ENCODE measurements at regions not wholly inside any gene's neighbourhood (a gene's known extent, or its start where the extent isn't known, plus 50 kb on each side); places are given as distances from the start of the nearest gene placed in this dataset.
"Not testable (repeated sequence)": the region's sequence is repeated elsewhere in the genome, so short reads cannot be mapped to it uniquely, and the experiment has no call there.

DNA sequence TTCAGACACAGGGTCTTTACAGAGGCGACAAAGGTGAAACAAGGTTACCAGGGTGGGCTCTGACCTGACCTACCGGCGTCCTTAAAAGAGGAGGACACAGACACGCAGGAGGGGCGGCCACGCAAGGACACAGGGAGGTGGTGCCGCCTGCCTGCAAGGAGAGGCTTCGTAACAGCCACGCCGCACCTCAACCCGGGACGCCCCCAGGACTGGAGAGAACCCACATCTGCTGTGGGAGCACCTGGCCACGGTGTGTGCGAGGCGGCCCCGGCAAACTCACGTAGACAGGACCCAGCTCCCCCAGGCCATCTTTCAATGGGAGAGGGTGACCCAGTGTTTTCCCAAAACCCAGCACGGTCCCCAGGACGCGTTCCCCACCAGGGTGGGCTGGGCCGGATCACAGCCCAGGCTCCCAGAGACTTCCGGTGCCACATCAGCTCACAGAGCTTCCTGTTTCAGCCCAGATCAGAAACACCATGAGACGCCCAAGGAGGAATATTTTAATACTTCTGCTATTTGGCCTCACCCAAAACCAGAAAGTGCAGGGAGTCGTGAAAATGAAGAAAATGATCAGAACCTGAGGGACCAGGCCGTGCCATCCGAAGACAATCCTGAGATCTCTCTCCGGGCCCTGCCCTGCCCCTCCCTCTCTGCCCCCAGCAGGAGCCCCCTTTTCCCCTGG, 5417.4 kb upstream of the TPTE start:
- not testable (repeated sequence) for DNase-seq (ENCODE audit: low read depth in 2 of 2)

DNA sequence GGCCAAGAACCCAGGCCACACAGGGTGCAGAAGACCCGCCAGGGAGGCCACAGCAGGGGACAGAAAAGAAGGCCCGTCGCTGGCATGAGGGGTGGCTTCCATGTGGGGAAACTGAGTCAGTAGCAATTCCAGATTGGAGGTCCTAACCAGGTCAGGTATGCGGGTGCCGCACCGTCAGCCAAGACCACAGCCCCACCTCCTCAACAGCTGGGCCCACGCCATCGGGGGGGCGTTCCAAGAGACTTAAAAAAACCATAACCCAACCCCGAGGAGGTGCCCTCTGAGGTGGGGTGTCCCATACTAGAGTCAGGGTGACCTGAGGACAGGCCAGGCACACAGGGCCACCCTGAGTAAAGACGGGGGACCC, 5416.8 kb upstream of the TPTE start:
- not testable (repeated sequence) for DNase-seq (ENCODE audit: low read depth in 2 of 2)

DNA sequence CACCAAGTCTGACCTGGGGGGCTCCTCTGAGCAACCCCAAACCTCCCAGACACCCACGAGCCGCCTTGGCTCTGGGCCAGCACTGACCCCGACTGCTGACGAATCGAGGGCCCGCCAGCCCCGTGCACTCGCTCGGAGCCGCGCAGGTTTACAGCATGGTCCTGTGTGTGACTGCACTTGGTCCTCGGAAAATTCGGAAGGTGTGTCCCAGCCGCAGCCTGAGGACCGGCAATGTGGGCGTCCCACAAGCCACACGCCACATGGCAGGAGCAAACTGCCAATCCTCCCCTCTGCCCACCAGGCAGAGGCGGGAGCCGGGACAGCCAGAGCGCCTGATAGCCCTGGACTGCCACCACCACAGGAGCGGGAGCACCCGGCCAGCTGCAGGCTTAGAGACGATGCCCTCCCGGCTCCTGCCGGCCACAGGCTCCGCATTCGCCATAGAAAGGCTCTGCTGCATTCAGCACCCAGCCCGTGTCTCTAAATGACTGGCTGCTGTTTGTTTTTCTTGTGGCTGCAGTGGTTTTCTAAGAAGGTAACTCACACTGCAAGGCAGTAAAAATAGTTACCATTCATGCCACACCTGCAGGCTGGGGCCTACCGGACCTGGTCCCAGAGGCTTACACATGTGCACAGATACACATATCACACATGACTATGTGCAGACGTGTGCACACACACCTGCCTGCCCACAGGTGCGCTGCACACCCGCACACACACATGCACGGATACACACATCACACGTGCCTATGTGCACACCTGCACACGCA, 5415.3 kb upstream of the TPTE start:
- DNase-seq (ENCODE audit: low read depth in 2 of 2) = not testable (repeated sequence)

GRCh38 chr21:5106767-5107464, 5414.5 kb upstream of the TPTE start:
- not testable (repeated sequence) for DNase-seq (ENCODE audit: low read depth in 2 of 2)

DNA sequence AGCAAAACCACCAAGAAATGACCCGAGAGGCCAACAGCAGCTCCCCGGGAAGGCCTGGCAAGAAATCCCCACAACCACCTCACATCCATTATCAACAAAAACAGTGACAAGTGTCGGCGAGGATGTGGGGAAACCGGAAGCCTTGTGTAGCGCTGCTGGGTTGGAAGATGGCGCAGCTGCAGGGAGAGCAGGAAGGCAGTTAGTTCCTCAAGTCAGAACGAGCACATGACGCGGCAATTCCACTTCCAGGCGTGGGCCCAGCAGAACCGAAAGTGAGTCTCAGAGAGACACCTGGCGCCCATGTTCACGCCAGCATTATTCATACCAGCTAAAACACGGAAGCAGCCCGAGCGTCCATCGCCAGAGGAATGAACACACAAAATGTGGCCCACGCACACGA, 5413.7 kb upstream of the TPTE start:
- DNase-seq (ENCODE audit: low read depth in 2 of 2) = not testable (repeated sequence)

DNA sequence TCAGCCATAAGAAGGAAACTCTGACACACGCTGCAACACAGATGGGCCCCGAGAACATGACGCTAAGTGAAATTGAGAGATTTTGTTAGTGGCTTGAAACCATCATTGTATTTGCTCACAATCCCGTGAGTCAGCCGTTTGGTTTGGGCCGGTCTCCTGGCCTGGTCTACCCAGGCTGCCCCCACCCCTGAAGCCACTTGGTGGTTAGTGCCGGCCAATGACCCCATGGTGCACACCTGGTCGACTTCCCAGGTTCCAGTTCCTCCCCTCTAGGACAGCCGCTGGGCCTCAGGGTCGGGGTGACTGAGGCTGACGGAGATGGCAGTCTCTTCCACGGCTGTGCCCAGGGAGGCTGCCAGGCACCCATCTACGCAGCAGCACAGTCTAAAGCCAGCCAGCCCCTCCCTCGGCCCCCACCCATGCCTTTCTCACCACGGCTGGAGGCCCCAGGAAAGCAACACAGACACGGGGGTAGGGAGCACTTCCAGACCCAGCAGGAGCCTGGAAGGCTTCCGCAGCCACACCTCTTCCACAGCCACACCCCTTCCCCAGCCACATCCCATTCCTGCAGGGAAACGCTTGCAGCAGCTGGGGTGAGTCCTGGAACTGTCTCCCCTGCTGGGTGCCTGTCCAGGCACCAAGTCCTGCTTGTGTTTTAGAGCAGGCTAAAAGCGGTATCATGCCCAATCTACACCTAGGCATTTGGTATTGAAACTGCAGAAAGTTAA, 5413.2 kb upstream of the TPTE start:
- not testable (repeated sequence) for DNase-seq (ENCODE audit: low read depth in 2 of 2)

GRCh38 chr21:5111197-5111596, 5410.2 kb upstream of the TPTE start:
- DNase-seq (ENCODE audit: low read depth in 2 of 2) = not testable (repeated sequence)

- not testable (repeated sequence) for DNase-seq (ENCODE audit: low read depth in 2 of 2)
Observed at GRCh38 chr21:5113092-5113491, 5408.3 kb upstream of the TPTE start.

DNA sequence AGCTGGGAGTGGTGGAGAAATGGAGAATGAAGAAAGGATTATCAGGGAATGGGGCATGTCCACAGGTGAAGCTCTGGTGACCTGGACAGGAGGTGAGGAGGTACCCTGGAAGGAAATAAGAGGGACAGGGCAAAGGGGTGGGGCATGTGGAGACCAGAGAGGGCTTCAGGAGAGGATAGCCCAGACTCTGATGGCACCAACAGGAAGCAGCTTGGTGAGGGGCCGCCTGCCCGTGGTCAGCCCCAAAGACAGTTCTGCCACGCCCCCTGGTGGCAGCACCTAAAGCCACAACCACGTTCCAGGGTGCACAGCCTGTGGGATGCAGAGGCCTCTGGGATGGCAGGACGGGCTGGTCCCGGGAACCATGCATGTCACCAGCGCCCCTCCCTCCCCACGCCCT, 5406.9 kb upstream of the TPTE start:
- DNase-seq (ENCODE audit: low read depth in 2 of 2) = not testable (repeated sequence)

- DNase-seq (ENCODE audit: low read depth in 2 of 2) = not testable (repeated sequence)
Observed at GRCh38 chr21:5114893-5115645, 5406.3 kb upstream of the TPTE start.

GRCh38 chr21:5115646-5116343, 5405.6 kb upstream of the TPTE start:
- not testable (repeated sequence) for DNase-seq (ENCODE audit: low read depth in 2 of 2)

GRCh38 chr21:5116344-5117123, 5404.8 kb upstream of the TPTE start:
- DNase-seq (ENCODE audit: low read depth in 2 of 2) = not testable (repeated sequence)

DNA sequence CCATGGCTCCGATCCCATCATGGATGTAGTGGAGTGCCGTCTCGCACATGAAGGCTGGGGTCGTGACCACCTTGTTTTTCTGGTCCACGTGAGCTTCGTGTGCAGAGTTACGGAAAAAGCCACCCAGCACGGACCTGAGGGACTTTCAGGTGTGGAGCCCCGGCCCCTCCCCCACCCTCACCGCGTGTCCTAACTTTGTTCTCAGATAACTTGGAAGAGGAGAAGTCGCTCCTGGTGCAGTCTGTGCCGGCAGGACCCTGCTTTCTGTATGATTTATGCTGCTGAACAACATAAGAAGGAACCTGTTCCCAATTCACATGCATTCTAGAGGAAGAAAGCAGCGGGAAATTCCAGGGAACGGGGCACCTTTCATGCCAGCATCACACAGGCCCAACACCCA, 5404.2 kb upstream of the TPTE start:
- DNase-seq (ENCODE audit: low read depth in 2 of 2) = not testable (repeated sequence)

- DNase-seq (ENCODE audit: low read depth in 2 of 2) = not testable (repeated sequence)
Observed at GRCh38 chr21:5117666-5118295, 5403.6 kb upstream of the TPTE start.

DNA sequence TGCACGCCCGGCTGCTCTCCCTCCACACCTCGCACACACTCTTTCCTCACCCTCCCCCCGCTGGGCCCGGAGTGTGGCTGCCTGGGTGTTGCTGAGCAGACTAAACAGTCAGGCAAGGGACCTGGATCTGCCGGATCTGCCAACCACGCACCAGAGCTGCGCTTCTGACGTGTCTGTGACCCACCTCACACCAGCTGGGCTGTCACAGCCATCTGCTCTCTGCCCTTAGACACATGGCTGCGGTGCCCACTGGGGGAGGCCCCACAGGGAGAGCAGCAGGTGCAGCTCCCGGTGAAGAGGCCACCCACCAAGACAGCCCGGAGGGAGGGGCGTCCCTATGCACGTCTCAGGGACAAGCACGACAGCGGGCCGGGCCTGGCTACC, 5403.1 kb upstream of the TPTE start:
- DNase-seq (ENCODE audit: low read depth in 2 of 2) = not testable (repeated sequence)

GRCh38 chr21:5119179-5119578, 5402.2 kb upstream of the TPTE start:
- not testable (repeated sequence) for DNase-seq (ENCODE audit: low read depth in 2 of 2)

GRCh38 chr21:5121399-5121798, 5400.0 kb upstream of the TPTE start:
- DNase-seq (ENCODE audit: low read depth in 2 of 2) = not testable (repeated sequence)

DNA sequence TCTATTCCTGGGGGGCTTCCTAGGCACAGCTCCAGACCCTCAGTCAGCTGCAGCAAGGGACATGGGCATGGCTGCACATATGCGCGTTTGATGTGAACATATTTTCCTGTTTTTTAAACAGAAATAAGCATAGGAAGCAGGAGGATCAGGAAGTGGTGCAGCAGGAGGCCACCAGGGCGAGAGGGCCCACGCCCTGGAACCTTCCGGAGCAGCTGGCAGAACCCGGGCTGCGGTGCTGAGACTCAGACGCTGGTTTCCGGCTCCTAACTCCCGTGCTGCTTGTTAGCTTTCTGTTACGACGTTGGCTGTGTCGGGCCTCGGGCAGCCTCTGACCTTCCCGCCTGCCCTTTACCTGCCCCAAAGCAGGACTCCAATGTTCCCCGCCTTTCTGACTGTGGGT, 5399.5 kb upstream of the TPTE start:
- not testable (repeated sequence) for DNase-seq (ENCODE audit: low read depth in 2 of 2)

DNA sequence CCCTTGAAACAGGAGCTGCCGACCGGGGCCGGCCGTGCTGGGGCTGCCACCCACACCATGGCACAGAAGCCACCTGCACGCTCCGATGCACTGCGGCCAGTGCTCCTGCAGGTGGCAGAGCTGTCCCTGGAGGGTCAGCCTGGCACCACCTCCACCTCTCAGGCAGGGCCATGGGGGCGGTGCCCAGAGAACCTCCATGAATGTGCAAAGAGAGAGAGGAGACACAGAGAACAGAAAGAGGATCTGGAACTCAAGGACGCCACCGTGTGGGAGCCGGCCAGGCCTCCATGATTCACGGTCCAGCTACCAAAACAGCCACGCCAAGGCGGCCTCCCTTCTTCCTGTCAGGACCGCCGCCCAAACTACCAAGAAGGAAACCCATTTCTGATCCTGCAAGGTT, 5397.7 kb upstream of the TPTE start:
- DNase-seq (ENCODE audit: low read depth in 2 of 2) = peak; percentile 28 to 56

Data from stimulated activated CD8-positive, alpha-beta memory T cell treated with anti-CD3 and anti-CD28 coated beads, Interleukin-7, amount 100 ng/mL, for 4 hours (primary cell).